Activated naive CD8-positive, alpha-beta T cell treated with anti-CD3 and anti-CD28 coated beads, Interleukin-2, amount 50 U/mL, for 24 hours (primary cell): ENCODE measurements at regions not wholly inside any gene's neighbourhood (a gene's known extent, or its start where the extent isn't known, plus 50 kb on each side); places are given as distances from the start of the nearest gene placed in this dataset.
A peak's percentile ranks its signal among the peaks of the same experiment; 100 is the strongest.

Experiments
- ATAC-seq: fragments of 150-1000 bp; cut with Tn5 transposase; one replicate; pipeline ENCODE4 v1.10.0; 2021
- DNase-seq: peaks from one replicate; pipeline ENCODE4 v3.0.0; 2021
- H3K27ac Mint-ChIP-seq: one replicate; pipeline ENCODE4 v1.8.0; 2021; ENCODE audit warnings: mild to moderate bottlenecking, mixed read lengths
- H3K27me3 Mint-ChIP-seq: one replicate; pipeline ENCODE4 v1.8.0; 2021; ENCODE audit warnings: mixed read lengths
- H3K36me3 Mint-ChIP-seq: one replicate; pipeline ENCODE4 v1.8.0; 2021; ENCODE audit warnings: low read depth, mixed read lengths
- H3K4me1 Mint-ChIP-seq: one replicate; pipeline ENCODE4 v1.8.0; 2021; ENCODE audit warnings: mixed read lengths
- H3K4me3 Mint-ChIP-seq: one replicate; pipeline ENCODE4 v1.8.0; 2021; ENCODE audit warnings: mild to moderate bottlenecking, moderate library complexity, mixed read lengths
- H3K9me3 Mint-ChIP-seq: one replicate; pipeline ENCODE4 v1.8.0; 2021; ENCODE audit warnings: mixed read lengths

DNA sequence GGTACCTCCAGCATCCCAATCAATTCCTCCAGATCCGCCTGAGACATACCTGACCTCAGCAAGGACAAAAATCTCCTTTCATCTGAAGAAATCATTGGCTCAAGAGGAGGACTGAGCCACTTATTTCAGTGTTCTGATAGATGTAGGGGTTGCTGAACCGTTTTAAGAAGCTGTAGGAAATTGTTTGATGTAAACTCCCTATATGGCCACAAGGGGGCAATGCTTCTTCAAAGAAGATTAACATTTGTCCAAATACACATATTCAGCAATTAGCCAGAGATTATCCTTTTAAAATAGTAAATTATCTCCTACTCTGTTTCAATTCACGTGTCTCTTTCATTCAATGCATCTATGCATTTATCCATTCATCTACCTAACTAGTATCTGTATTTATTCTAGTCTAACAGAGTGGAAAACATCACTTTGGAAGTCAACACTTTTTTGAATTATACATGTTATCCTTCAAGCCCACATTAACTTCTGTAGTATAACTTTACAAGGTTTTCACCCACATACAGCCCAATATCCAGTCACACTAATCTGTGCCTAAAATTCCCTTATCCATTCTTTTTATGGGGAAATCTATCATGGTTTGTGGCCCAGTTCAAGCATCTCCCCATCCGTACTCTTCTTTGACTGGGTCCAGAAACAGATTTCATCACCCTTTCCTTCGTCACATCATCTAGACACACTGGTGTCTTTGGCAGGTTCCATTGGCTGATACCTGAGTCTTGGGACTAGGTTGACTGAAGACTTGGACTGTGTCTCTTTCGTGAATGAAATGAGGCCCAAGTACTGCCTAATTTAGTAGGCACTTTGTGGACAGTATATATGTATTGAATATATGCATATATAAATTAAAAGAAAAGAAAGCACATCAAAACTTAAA, 411.0 kb upstream of the OR4E1 start:
- Mint-ChIP-seq H3K9me3 (no peaks in the 10 kb centered on the region), H3K4me3 (peak overlapping the region; percentile 63), H3K27ac (peak overlapping the region; percentile 71), H3K27me3 (no peaks in the 10 kb centered on the region), H3K4me1 (peaks cover 21% of the 10 kb centered on the region), H3K36me3 (no peaks in the 10 kb centered on the region)
- ATAC-seq: no peak
- no peak for DNase-seq

DNA sequence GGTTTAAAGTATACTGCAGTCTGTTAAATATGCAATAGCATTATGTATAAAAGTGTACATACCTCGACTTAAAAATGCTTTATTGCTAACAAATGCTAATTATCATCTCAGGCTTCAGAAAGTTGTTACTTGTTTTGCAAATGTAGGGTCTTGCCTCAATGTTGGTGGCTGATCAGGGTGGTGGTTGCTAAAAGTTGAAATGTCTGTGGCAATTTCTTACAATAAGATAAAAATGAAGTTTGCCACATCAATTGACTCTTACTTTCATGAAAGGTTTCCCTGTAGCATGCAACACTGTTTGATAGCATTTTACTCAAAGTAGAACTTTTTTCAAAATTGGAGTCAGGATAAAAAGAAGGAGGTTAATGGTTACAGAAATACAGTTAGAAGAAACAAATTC, 407.7 kb upstream of the OR4E1 start:
- Mint-ChIP-seq H3K27me3 (no peaks in the 10 kb centered on the region), H3K4me3 (no peak overlapping the region), H3K36me3 (no peaks in the 10 kb centered on the region), H3K4me1 (peaks cover 26% of the 10 kb centered on the region), H3K9me3 (no peaks in the 10 kb centered on the region), H3K27ac (peak overlapping the region; percentile 22)
- ATAC-seq (no peak), DNase-seq (no peak)

DNA sequence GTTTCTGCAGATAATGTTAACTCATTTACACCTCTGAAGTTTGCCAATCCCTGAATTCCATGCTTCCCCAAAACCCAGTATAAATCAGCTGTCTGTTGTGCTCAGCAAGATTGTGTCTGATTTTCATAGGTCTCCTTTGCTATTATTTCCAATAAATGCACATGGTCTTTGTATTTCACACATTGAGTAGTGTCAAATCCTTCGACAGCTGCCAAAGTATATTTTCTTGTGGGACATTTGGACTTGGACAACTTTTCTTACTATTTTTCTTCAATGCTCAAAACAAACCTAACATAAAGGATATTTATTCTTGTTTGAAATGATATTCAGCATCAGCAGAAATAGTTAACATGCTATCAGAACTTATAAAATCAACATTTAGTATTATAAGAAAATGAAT, 406.1 kb upstream of the OR4E1 start:
- ATAC-seq: no peak
- no peaks in the 10 kb centered on the region for H3K9me3 Mint-ChIP-seq
- no peak overlapping the region for H3K4me3 Mint-ChIP-seq

DNA sequence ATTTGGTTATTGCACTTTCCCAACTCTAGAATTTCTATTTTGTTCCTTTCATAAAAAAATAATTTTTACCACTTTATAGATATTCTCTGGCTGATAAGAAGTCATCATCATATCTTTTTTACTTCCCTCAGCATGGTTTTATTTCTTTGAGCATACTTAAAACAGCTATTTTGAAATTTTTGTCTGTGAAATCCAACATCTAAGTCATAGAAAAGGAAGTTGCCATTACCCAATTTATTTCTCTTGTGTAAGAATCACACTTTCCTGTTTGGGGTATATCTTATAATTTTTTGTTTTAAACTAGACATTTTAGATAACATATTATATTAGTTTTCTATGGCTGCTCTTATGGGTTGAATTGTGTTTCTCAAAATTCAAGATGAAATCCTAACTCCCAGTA, 400.2 kb upstream of the OR4E1 start:
- DNase-seq (no peak), ATAC-seq (no peak)
- no peak overlapping the region for H3K4me3 Mint-ChIP-seq
- H3K9me3 Mint-ChIP-seq: no peaks in the 10 kb centered on the region
- peak overlapping the region; percentile 62 for H3K27ac Mint-ChIP-seq
- no peaks in the 10 kb centered on the region for H3K27me3 Mint-ChIP-seq
- no peaks in the 10 kb centered on the region for H3K36me3 Mint-ChIP-seq
- H3K4me1 Mint-ChIP-seq: peaks cover 39% of the 10 kb centered on the region

More for the DNA sequence above, 406.1 kb upstream of the OR4E1 start:
- no peak overlapping the region for H3K27ac Mint-ChIP-seq
- no peaks in the 10 kb centered on the region for H3K36me3 Mint-ChIP-seq
- no peak for DNase-seq
- peaks cover 22% of the 10 kb centered on the region for H3K4me1 Mint-ChIP-seq
- no peaks in the 10 kb centered on the region for H3K27me3 Mint-ChIP-seq

DNA sequence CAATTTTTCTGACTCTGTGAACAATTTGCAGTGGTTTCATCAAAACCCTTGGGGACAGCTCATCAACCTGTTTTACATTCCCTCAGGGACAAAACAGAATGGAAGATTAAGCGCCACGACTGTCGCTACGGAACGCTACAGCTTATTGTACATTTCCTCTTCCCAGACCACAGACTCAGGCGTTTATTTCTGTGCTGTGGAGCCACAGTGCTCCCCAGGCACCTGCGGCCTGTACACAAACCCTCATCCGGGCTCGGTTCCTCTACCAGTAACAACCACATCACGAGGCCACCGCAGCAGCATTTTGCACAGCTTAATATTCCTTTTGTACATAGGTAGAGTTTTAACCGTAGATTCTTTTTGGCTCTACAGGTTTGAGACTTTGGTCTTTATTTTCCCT, 397.4 kb upstream of the OR4E1 start:
- peak; percentile 18 for DNase-seq
- Mint-ChIP-seq H3K9me3 (no peaks in the 10 kb centered on the region), H3K36me3 (no peaks in the 10 kb centered on the region), H3K4me1 (peaks cover 36% of the 10 kb centered on the region), H3K4me3 (peak overlapping the region; percentile 83), H3K27ac (peak overlapping the region; percentile 82), H3K27me3 (no peaks in the 10 kb centered on the region)
- ATAC-seq: peak; percentile 44

DNA sequence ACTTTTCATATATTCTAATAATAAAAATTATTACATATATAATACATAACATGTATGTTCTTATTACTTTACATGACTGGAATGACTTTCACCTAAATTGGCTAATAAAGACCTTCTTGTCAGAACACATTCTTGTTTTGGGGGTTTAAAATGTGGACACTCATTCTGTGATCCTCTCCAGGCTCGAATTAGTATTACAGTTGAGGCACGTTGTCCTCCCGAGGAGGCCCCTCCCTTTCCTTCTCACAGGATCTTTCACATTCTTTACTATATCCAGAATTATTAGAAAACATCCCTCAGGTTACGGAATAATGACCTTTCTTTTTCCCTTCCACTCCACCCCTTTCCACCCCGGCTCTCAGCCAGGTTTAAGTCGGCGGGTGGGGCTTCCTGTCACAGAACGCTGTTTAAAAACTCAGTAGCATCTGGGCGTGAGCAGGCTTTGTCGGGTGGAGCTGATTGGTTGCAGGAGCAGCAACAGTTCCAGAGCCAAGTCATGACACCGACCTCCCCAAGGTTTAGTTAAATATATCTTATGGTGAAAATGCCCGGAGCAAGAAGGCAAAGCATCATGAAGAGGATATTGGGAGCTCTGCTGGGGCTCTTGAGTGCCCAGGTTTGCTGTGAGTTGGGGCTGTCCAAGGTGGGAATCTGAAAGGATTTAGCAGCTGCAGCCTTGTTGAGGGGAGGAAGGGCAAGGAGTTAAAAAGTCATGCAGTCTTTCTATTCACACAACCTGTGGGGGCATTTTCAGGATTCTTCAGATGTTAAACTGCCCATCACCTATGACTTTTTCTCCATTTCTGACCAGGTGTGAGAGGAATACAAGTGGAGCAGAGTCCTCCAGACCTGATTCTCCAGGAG, 396.7 kb upstream of the OR4E1 start:
- Mint-ChIP-seq H3K36me3 (no peaks in the 10 kb centered on the region), H3K27ac (peak overlapping the region; percentile 82), H3K9me3 (no peaks in the 10 kb centered on the region), H3K4me1 (peaks cover 40% of the 10 kb centered on the region), H3K27me3 (no peaks in the 10 kb centered on the region), H3K4me3 (peak overlapping the region; percentile 83)
- ATAC-seq (peak; percentile 75), DNase-seq (peak; percentile 38)

DNA sequence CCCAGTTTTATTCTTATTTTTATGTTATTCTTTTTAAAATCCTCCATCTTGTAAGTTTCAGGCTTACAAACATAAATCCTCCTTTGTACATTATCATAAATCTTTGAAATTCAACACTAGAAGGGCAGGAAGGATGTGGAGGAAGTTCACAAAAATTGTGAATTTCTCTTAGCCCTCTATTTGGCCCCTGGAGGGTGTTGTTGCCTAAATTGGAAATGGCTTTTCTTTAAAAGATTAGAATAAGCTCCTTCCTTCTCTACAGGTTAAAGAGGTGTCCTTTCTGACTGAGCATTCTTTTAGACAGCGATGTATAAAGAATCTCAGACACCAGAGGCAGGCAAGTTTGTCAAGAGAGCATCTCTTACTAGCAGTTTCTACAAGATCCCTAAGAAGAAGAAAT, 391.7 kb upstream of the OR4E1 start:
- Mint-ChIP-seq H3K4me3 (peak overlapping the region; percentile 38), H3K27ac (peak overlapping the region; percentile 27), H3K27me3 (peaks cover 3% of the 10 kb centered on the region), H3K4me1 (peaks cover 13% of the 10 kb centered on the region), H3K36me3 (no peaks in the 10 kb centered on the region), H3K9me3 (no peaks in the 10 kb centered on the region)
- ATAC-seq: no peak
- no peak for DNase-seq

DNA sequence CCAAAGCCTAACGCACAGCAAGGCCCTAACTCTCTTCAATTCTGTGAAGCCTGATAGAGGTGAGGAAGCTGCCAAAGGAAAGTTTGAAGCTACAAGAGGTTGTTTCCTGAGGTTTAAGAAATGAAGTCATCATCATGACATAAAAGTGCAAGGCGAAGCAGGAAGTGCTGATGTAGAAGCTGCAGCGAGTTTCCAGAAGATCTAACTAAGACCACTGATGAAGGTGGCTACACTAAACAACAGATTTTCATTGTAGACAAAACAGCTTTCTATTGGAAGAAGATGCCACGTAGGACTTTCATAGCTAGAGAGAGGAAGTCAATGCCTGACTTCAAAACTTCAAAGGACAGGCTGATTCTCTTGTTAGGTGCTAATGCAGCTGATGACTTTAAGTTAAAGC, 385.6 kb upstream of the OR4E1 start:
- no peaks in the 10 kb centered on the region for H3K36me3 Mint-ChIP-seq

DNA sequence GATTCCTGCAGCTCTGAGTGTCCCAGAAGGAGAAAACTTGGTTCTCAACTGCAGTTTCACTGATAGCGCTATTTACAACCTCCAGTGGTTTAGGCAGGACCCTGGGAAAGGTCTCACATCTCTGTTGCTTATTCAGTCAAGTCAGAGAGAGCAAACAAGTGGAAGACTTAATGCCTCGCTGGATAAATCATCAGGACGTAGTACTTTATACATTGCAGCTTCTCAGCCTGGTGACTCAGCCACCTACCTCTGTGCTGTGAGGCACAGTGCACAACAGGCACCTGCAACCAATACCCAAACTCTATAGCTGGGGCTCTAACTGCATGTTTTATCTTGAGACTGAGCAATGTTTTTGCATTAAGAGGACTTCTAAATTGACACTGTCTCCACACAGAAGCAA, 379.2 kb upstream of the OR4E1 start:
- ATAC-seq (peak; percentile 91), DNase-seq (no peak)
- Mint-ChIP-seq H3K27me3 (no peaks in the 10 kb centered on the region), H3K36me3 (no peaks in the 10 kb centered on the region), H3K9me3 (no peaks in the 10 kb centered on the region), H3K4me1 (peaks cover 32% of the 10 kb centered on the region), H3K27ac (peak overlapping the region; percentile 79), H3K4me3 (peak overlapping the region; percentile 69)

More for the DNA sequence above, 385.6 kb upstream of the OR4E1 start:
- Mint-ChIP-seq H3K27ac (no peak overlapping the region), H3K27me3 (no peaks in the 10 kb centered on the region), H3K4me3 (no peak overlapping the region), H3K4me1 (peaks cover 6% of the 10 kb centered on the region), H3K9me3 (no peaks in the 10 kb centered on the region)
- no peak for DNase-seq
- ATAC-seq: no peak

DNA sequence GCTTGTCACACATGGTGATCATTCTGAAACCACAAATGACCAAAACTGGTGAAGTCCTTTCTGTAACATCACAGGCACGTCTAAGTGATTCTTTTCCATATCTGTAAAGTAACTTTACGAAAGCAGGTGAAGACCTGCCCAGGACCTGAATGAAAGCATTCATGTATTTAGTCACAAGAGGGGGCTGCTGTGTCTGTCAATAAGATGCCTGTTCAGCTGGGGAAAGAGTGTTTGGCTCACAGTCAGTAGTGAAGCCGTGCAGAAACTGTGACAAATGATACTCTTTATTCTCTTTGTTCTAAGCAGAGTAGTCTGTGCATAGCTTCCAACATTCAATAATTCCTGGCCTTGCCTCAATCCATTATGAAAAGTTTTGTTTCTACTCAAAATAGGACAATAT, 373.5 kb upstream of the OR4E1 start:
- Mint-ChIP-seq H3K27ac (peak overlapping the region; percentile 64), H3K9me3 (no peaks in the 10 kb centered on the region), H3K36me3 (no peaks in the 10 kb centered on the region), H3K4me3 (peak overlapping the region; percentile 62), H3K27me3 (no peaks in the 10 kb centered on the region), H3K4me1 (peaks cover 36% of the 10 kb centered on the region)
- ATAC-seq (peak; percentile 77), DNase-seq (no peak)

DNA sequence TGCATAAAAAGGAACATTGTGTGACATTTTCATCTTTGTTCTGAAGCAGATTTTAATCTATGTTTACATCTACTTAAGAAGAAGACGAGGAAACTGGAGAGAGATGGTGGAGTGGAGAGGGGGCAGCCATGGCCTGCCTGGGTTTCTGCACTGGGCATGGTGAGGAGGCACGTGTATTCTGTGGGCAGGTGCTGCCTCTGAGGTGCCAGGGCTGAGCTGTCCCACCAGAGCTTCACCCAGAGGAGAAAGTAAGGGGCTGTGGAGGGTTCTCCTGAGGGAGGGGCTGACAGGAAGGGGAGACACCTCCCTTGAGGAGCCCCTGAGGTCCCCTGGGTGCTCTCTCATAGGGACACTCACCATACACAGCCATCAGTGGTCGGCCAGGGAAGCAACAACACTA, 372.4 kb upstream of the OR4E1 start:
- ATAC-seq (no peak), DNase-seq (no peak)
- peak overlapping the region; percentile 24 for H3K4me3 Mint-ChIP-seq
- no peaks in the 10 kb centered on the region for H3K9me3 Mint-ChIP-seq
- peak overlapping the region; percentile 23 for H3K27ac Mint-ChIP-seq
- no peaks in the 10 kb centered on the region for H3K27me3 Mint-ChIP-seq
- no peaks in the 10 kb centered on the region for H3K36me3 Mint-ChIP-seq
- H3K4me1 Mint-ChIP-seq: peaks cover 41% of the 10 kb centered on the region

DNA sequence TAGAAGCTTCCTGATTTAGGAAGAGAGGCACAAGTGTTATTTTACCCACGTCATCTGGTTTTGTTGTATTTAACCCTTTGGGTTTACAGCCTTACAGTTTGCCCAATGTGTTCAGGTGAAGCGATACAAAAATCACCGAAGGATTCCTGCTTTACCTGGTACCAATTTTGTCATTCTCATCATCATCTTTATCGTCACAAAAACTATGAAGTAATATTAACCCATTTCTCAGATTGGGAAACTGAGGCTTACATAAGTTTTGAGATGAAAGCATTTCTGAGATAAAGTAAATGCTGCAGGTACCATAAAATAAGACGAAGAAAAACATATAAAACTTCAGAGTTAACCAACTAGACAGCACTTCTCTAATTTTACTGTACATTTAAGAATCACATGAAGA, 370.6 kb upstream of the OR4E1 start:
- no peak overlapping the region for H3K27ac Mint-ChIP-seq
- DNase-seq (no peak), ATAC-seq (no peak)
- no peak overlapping the region for H3K4me3 Mint-ChIP-seq
- H3K36me3 Mint-ChIP-seq: no peaks in the 10 kb centered on the region
- peaks cover 36% of the 10 kb centered on the region for H3K4me1 Mint-ChIP-seq
- no peaks in the 10 kb centered on the region for H3K27me3 Mint-ChIP-seq
- no peaks in the 10 kb centered on the region for H3K9me3 Mint-ChIP-seq

DNA sequence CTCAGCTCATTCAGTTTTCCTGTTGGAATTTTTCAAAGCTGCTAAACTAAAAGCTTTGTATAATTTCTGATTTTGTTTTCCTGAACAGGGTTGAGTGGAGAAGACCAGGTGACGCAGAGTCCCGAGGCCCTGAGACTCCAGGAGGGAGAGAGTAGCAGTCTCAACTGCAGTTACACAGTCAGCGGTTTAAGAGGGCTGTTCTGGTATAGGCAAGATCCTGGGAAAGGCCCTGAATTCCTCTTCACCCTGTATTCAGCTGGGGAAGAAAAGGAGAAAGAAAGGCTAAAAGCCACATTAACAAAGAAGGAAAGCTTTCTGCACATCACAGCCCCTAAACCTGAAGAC, 367.1 kb upstream of the OR4E1 start:
- Mint-ChIP-seq H3K4me1 (peaks cover 15% of the 10 kb centered on the region), H3K36me3 (no peaks in the 10 kb centered on the region), H3K4me3 (peak overlapping the region; percentile 74), H3K27ac (peak overlapping the region; percentile 46), H3K9me3 (no peaks in the 10 kb centered on the region), H3K27me3 (no peaks in the 10 kb centered on the region)
- DNase-seq: no peak
- no peak for ATAC-seq

DNA sequence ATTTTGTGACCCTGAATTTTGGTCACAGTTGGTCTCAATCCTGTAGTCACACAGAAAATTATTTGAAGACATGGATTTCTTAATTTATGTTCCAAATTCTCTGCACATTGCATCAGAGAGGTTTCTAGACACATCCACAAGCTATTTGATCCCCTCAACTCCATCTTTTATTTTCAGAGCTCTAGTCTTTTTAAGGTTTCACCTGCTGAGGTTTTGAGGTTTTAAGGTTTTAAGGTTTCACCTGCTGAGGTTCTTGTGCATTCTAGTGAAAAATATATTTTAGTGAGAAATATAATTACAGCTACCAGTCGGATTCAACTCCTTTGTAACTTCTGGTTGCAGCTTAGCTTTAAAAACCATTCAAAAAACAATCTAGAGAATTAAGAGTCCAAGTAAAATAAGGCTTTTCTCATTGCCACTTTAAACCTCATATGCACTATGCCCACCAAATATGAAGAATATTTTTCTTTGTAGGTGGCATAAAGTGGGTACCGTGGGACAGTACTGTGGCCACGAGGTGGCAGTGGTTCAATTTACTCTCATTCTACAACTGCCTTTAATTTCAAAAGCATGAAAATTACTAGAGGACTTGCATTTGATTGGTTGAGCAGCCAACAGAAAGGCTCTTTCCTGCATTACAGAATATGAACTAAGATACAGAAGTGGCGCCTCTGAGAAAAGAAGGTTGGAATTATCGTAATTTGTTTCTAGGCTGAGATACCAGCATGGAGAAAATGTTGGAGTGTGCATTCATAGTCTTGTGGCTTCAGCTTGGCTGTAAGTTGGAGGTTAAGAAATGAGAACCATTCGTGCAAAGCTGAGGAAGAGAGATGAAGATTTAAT, 366.5 kb upstream of the OR4E1 start:
- no peak for DNase-seq
- no peaks in the 10 kb centered on the region for H3K36me3 Mint-ChIP-seq
- H3K27ac Mint-ChIP-seq: peak overlapping the region; percentile 46
- H3K9me3 Mint-ChIP-seq: no peaks in the 10 kb centered on the region
- peaks cover 14% of the 10 kb centered on the region for H3K4me1 Mint-ChIP-seq
- peak; percentile 73 for ATAC-seq
- peak overlapping the region; percentile 74 for H3K4me3 Mint-ChIP-seq
- H3K27me3 Mint-ChIP-seq: no peaks in the 10 kb centered on the region
